SK-N-MC (cell line): ENCODE measurements at regions not wholly inside any gene's neighbourhood (a gene's known extent, or its start where the extent isn't known, plus 50 kb on each side); places are given as distances from the start of the nearest gene placed in this dataset.
"Not testable (repeated sequence)": the region's sequence is repeated elsewhere in the genome, so short reads cannot be mapped to it uniquely, and the experiment has no call there.

Experiments
- DNase-seq: peaks from one replicate; pipeline ENCODE4 v3.0.0-alpha.2; 2011; ENCODE audit warnings: low read depth, low spot score
- H3K27ac ChIP-seq: fragments of 200-600 bp; sonication (generic); 2 replicates; pipeline ENCODE4 v1.5.1; 2016; ENCODE audit warnings: mixed run types
- H3K36me3 ChIP-seq: fragments of 200-600 bp; sonication (generic); 2 replicates; pipeline ENCODE4 v1.6.1; 2017; ENCODE audit warnings: antibody characterized with exemption, low read length, mixed read lengths; ENCODE audit not compliant: insufficient read depth
- H3K4me3 ChIP-seq: fragments of 200-600 bp; sonication (generic); 2 replicates; pipeline ENCODE4 v1.5.1; 2016
- H3K9ac ChIP-seq: fragments of 200-600 bp; sonication (generic); 2 replicates; pipeline ENCODE4 v1.8.0; 2017; ENCODE audit warnings: mixed run types, mixed read lengths; ENCODE audit not compliant: insufficient read length
- H3K9me3 ChIP-seq: fragments of 200-600 bp; sonication (generic); 2 replicates; pipeline ENCODE4 v1.6.1; 2017; ENCODE audit warnings: low read depth, mild to moderate bottlenecking, antibody characterized with exemption, low read length, moderate library complexity, mixed read lengths
- EZH2 ChIP-seq: fragments of 200-600 bp; sonication (generic); IDR thresholded peaks from one replicate; pipeline ENCODE4 v1.6.1; 2017; ENCODE audit warnings: antibody characterized with exemption
- FOXP2 ChIP-seq: optimal IDR thresholded peaks from 2 replicates; pipeline ENCODE3; 2011; ENCODE audit warnings: mild to moderate bottlenecking, moderate library complexity; ENCODE audit not compliant: insufficient read depth; ENCODE audit errors: extremely low read length, control extremely low read depth
- POLR2AphosphoS5 ChIP-seq: IDR thresholded peaks from 2 replicates; pipeline ENCODE4 v1.6.1; 2012; ENCODE audit warnings: mild to moderate bottlenecking, low read depth, low read length, borderline replicate concordance

DNA sequence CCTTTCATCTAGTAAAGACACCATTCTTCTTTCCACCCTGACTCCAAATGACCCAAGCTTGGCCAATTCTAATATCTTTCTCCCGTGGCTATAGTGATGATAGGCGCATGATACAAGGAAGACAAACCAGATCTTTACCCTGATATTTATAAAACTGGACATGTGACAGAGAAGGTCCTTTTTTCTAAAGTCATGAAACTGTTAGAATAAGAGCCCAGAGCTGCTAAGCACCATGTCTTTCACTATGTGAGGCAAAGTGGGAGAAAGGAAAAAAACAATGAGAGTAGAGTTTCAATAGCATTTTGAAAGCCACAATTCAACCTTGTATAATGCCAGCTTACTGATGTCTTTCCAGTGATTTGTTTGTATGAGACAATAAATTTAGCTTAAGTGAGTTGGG is 212.4 kb downstream of the RASSF9 start:
- no peak for DNase-seq
- no peak for TF ChIP-seq EZH2
- TF ChIP-seq FOXP2: no peak
- TF ChIP-seq POLR2AphosphoS5: no peak
- H3K27ac ChIP-seq: no peak overlapping the region
- no peak overlapping the region for H3K9ac ChIP-seq
- no peaks in the 10 kb centered on the region for H3K36me3 ChIP-seq
- H3K4me3 ChIP-seq: no peak overlapping the region
- no peaks in the 10 kb centered on the region for H3K9me3 ChIP-seq

DNA sequence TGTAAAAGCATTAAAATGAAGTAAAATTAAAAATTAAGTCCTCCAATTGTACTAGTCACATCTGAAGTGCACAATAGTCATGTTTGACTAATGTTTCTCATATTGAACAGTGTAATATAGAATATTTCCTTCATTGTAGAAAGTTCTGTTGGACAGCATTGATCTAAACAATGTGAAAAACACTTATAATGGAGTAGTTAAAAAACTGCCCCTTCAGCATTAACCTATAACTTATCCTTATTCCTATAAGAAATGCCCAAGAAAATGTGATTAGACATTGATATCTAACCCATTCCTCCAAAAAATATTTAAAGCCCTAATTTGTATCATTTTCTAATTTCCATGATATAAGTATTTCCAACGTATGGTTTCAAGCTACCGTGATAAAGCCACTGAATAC is 210.7 kb downstream of the RASSF9 start:
- Histone ChIP-seq H3K27ac (no peak overlapping the region), H3K36me3 (no peaks in the 10 kb centered on the region), H3K4me3 (no peak overlapping the region), H3K9ac (no peak overlapping the region), H3K9me3 (no peaks in the 10 kb centered on the region)
- DNase-seq: no peak
- TF ChIP-seq FOXP2 (no peak), POLR2AphosphoS5 (no peak), EZH2 (no peak)

DNA sequence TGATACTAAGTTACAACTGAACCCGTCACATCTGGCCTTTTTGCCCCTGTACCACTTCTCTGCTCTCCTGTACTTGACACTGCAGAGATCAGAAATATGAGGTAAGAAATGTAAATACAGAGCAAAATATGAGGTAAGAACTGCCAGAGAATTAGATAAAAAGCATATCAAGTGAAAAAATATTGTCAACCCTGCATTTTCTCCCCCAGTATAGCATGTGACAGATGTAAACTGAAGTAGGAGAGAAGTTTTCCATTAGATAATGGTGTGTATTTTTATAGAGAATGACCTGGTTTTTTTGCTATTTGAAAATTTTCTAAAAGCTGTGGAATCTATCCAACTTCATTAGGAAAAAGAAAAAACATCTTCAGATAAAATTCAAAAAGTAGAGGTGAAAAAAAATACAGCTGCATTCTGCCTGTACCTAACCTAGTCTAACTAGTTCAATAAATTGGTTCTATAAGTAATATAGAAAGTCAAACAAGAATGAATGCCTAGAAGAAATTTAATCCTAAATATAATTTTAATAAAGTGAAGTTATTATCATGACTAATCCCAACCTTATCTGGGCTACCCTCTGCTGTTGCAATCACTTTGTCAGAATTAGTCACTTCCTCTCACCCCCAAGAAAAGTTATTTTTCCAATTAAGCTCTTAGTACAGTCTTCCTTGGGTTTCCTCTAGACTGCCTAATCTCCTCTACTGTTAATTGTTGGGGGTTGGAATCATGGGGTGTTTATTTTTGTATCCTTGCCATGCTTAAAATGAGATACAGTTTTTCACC is 210.0 kb downstream of the RASSF9 start:
- H3K9me3 ChIP-seq: no peaks in the 10 kb centered on the region
- H3K4me3 ChIP-seq: no peak overlapping the region
- DNase-seq: no peak
- TF ChIP-seq POLR2AphosphoS5 (peak; percentile 27; the same call in 1 of the 2 replicates), FOXP2 (no peak)
- H3K9ac ChIP-seq: no peak overlapping the region
- H3K36me3 ChIP-seq: no peaks in the 10 kb centered on the region
- H3K27ac ChIP-seq: peak overlapping the region; percentile 46; the same call in 1 of the 2 replicates

DNA sequence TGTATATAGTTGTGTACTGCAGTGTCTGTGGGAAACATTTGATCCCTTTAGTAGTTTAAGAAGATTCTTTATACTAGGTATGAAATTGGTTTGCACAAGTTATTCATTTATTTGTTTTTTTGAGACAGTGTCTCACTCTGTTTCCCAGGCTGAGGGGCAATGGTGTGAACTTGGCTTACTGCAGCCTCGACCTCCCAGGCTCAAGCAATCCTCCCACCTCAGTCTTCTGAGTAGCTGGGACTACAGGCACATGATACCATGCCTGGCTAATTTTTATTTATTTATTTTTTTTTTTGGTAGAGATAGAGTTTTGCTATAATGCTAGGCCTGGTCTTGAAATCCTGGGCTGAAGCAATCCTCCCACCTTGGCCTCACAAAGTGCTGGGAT is 209.4 kb downstream of the RASSF9 start:
- TF ChIP-seq EZH2: no peak
- no peak for TF ChIP-seq FOXP2
- no peak for TF ChIP-seq POLR2AphosphoS5
- DNase-seq: no peak
- Histone ChIP-seq H3K36me3 (no peaks in the 10 kb centered on the region), H3K9me3 (no peaks in the 10 kb centered on the region), H3K4me3 (no peak overlapping the region), H3K9ac (no peak overlapping the region), H3K27ac (no peak overlapping the region; the same call in 1 of the 2 replicates)

DNA sequence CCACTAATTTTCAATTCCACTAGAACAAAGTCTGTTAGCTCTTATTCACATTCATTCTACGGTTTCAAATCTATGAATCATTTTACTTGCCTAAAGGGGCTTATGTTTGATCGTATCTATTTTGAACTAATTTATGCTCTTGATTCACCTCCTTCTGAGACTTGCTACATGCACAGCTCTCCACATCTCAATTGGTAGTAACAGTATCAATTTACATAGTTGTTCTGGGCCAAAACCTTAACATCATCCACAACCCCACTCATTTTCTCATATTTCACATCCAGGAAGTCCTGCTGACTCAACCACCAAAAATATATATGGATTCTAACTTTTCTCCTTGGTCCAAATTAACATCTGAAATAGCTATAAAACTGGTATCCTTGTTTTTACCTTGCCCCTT is 208.6 kb downstream of the RASSF9 start:
- no peaks in the 10 kb centered on the region for H3K9me3 ChIP-seq
- TF ChIP-seq FOXP2 (no peak), POLR2AphosphoS5 (no peak; the same call in 1 of the 2 replicates), EZH2 (no peak)
- no peak overlapping the region for H3K9ac ChIP-seq
- H3K36me3 ChIP-seq: no peaks in the 10 kb centered on the region
- H3K4me3 ChIP-seq: peak overlapping the region; percentile 26; the same call in 1 of the 2 replicates
- H3K27ac ChIP-seq: peak overlapping the region; percentile 61
- peak; percentile 67 for DNase-seq

DNA sequence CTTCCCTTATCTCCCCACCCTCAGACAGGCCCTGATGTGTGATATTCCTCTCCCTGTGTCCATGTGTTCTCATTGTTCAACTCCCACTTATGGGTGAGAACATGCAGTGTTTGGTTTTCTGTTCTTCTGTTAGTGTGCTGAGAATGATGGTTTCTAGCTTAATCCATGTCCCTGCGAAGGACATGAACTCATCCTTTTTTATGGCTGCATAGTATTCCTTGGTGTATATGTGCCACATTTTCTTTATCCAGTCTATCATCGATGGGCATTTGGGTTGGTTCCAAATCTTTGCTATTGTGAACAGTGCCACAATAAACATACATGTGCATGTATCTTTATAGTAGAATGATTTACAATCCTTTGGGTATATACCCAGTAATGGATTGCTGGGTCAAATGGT is 207.6 kb downstream of the RASSF9 start:
- not testable (repeated sequence) for H3K9me3 ChIP-seq, H3K4me3 ChIP-seq, H3K9ac ChIP-seq, H3K36me3 ChIP-seq, H3K27ac ChIP-seq, DNase-seq

DNA sequence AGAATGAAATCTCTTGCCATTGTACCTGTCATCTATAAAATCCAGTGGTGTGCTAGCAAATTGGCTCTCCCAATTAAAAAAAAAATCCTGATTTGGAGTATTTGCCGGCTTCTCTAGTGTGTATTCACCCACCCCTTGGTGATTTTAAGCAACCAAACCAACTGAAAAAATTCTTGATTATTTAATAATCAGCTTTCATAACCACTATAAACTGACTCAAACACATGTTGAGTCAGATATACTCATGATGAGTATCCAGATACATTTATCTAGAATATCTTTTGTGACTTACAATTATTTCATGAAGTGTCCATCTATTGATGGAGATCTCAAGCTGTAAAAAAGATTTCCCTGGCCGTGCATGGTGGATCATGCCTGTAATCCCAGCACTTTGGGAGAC is 205.4 kb downstream of the RASSF9 start:
- Histone ChIP-seq H3K4me3 (no peak overlapping the region), H3K27ac (no peak overlapping the region), H3K9me3 (no peaks in the 10 kb centered on the region), H3K36me3 (no peaks in the 10 kb centered on the region), H3K9ac (no peak overlapping the region)
- TF ChIP-seq EZH2 (no peak), FOXP2 (no peak), POLR2AphosphoS5 (no peak)
- no peak for DNase-seq

DNA sequence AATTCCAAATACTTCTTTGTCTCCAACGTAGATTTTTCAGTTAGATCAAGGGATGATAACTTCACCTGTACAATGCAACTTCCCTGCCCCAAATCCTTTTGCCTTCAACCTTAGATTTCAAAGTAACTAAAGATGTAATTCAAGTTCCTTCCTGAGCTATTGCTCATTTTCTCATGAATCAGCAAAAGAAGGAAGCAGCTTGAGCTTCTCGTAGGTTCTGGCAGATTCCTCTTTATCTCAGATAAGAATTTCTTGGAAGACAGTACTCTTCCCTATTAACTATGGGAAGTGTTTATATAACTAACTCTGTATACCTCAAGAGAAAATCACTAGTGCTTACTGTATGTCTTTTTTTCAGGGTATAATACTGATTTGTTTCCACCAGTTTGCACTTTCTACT is 203.8 kb downstream of the RASSF9 start:
- TF ChIP-seq EZH2 (no peak), FOXP2 (no peak), POLR2AphosphoS5 (no peak)
- H3K9me3 ChIP-seq: no peaks in the 10 kb centered on the region
- H3K9ac ChIP-seq: no peak overlapping the region
- DNase-seq: no peak
- H3K27ac ChIP-seq: no peak overlapping the region
- no peak overlapping the region for H3K4me3 ChIP-seq
- no peaks in the 10 kb centered on the region for H3K36me3 ChIP-seq

DNA sequence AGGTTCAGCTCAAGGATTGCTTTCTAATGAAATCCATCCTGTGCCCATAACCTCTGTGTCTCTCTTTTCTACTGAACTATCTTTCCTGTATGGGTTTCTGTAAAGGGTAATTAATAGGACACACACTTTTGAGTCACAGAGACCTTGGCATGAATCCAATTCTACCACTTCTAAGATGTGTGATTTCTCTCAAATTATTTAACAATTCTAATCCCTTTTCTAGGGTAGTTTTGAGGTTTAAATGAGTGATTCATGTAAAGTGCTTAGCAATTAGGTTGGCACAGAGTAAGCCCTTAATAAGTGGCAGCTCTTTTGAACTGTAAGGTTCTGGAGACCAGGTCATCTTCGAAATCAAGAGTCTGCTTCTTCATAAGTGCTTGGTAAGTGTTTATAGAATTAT is 202.7 kb downstream of the RASSF9 start:
- Histone ChIP-seq H3K9me3 (no peaks in the 10 kb centered on the region), H3K4me3 (no peak overlapping the region), H3K27ac (no peak overlapping the region), H3K36me3 (no peaks in the 10 kb centered on the region), H3K9ac (no peak overlapping the region)
- no peak for DNase-seq
- no peak for TF ChIP-seq EZH2
